Germinal center (tissue), 1 donor: ENCODE measurements at regions not wholly inside any gene's neighbourhood (a gene's known extent, or its start where the extent isn't known, plus 50 kb on each side); places are given as distances from the start of the nearest gene placed in this dataset.
"Not testable (repeated sequence)": the region's sequence is repeated elsewhere in the genome, so short reads cannot be mapped to it uniquely, and the experiment has no call there.

Experiments
- DNase-seq: peaks from one replicate; pipeline ENCODE4 v3.0.0; 2012; ENCODE audit warnings: mixed read lengths, low spot score

- no peak for DNase-seq
These were observed 111.0 kb upstream of the ADTRP start for GRCh38 chr6:11889572-11889971.

GRCh38 chr6:11888727-11889126 lies 110.1 kb upstream of the ADTRP start:
- no peak for DNase-seq

- DNase-seq: no peak
These were observed 106.6 kb upstream of the ADTRP start for GRCh38 chr6:11885159-11885558.

GRCh38 chr6:11883471-11883870 lies 104.9 kb upstream of the ADTRP start:
- not testable (repeated sequence) for DNase-seq

- DNase-seq: not testable (repeated sequence)
These were observed 101.6 kb upstream of the ADTRP start for GRCh38 chr6:11880156-11880555.

DNA sequence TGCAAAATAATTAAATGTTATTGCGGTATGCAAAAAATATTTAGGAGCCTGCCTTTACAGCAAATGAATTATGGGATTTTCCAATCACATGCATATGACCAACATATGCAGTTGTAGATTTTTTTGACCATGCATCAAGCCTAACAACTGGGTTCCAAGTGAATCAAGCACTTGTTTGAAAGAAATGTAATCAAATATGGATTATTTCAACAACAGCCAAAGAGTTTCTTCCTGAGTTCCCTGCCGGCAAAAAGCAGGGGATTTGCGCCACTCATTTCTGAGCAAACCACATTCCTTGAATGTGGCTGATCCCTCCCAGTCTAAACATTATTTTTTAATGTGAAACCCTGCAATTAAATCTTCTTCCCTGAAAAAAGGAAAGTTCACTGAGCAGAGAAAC lies 100.1 kb upstream of the ADTRP start:
- DNase-seq: no peak

GRCh38 chr6:11878029-11878428 lies 99.4 kb upstream of the ADTRP start:
- no peak for DNase-seq

GRCh38 chr6:11876934-11877433 lies 98.4 kb upstream of the ADTRP start:
- DNase-seq: peak; percentile 5

- no peak for DNase-seq
These were observed 96.9 kb upstream of the ADTRP start for GRCh38 chr6:11875325-11876109.

- DNase-seq: no peak
These were observed 91.2 kb upstream of the ADTRP start for GRCh38 chr6:11869672-11870340.

GRCh38 chr6:11868392-11868791 lies 89.8 kb upstream of the ADTRP start:
- no peak for DNase-seq

DNA sequence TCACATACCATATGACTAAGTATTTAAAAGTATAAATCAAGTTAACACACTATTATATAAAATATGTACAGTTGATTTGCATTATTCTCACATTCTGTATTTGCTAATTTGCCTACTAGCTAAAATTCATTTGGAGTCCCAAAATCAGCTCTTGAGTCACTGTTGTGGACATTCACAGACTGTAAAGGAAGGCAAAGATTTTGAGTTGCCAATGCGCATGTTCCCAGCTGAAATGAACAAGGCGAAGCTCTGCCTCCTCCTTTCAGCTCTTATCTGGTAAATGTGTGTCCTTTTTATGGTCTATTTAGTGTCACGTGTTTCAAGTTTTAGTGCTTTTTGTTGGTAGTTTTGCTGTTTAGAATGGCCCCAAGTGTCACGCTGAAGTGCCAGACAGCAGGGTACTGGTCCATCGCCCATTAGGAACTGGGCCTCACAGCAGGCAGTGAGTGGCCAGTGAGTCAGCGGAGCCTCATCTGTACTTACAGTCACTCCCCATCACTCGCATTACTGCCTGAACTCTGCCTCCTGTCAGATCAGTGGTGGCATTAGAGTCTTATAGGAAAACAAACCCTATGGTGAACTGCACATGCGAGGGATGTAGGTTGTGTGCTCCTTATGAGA lies 87.2 kb upstream of the ADTRP start:
- DNase-seq: no peak

DNA sequence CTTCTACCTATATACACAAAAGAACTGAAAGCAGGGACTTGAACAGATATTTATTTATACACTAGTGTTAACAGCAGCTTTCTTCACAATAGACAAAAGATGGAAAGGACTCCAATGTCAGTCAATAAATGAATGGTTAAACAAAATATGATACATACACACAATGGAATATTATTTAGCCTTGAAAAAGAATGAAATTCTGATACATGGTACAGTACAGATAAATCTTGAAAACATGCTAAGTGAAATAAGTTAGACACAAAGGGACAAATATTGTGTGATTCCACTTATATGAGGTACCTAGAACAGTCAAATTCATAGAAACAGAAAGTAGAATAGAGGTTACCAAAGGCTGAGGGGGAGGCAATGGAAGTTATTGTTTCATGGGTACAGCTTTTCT lies 79.8 kb upstream of the ADTRP start:
- no peak for DNase-seq

DNA sequence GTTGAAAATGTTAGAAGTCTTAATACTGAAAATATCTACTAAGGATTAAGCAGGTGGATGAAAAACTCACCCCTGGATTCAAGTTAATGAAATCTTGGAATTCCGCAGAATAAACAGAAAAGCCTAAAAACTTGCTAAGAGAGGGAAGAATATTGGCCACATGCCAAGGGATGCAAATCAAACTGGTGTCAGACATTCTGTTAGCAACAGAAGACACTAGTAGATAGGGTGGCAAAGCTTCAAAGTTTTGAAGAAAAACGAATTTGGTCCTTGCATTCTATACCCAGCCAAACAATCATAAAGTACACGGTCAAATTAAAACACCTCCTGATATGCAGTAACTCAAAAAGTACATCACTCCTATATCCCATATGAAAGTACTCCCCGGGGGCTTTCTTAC lies 77.1 kb upstream of the ADTRP start:
- no peak for DNase-seq

DNA sequence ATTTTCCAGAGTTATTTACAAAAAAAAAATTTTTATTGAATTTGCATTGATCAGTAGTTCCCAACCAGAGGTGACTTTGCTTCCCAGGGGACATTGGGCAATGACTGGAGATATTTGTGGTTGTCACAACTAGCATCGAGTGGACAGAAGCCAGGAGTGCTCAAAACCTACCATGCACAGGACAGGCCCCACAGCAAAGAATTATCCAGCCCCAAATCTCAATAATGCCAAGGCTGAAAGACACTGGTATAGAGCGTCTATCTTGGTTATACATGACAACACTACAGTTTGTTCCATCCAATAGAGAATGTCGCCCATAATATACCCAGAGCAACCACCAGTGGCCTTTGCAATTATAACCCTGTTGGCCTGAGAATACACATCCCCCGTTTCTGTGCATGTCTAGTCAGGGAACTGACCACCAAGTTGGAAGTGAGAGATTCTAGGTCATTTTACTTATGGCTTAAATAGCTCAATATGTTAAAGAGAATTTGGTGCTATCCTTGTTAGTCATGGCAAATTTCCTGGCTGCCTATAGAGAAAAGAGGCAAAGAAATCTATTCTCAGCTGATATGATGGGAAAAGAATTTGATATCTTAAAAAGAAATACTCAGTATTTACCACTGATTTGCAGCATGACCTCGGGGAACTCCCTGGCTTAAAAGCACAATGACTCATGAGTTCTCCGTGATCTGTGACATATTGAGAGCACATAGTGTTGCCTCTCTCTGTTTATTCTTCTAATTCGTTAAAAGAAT lies 76.0 kb upstream of the ADTRP start:
- DNase-seq: no peak

GRCh38 chr6:11853678-11854407 lies 75.2 kb upstream of the ADTRP start:
- no peak for DNase-seq

GRCh38 chr6:11852061-11852651 lies 73.6 kb upstream of the ADTRP start:
- DNase-seq: no peak

DNA sequence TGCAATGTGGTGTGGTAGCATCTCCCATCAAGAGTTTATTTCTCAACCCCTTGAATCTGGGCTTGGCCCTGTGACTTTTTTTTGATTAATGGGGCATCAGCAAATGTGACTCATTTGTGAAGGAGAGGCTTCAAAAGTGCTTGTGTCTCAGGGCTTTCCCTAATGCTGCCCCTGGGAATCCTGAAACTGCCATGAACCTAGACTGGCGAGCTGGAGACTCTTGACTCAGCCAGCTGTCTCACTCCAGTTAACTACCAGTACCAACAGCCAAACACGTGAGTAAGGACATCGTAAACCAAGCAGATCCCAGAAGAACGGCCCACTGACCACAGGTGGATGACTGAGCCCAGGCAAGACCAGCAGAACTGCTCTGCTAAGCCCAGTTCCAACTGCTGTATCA lies 72.8 kb upstream of the ADTRP start:
- no peak for DNase-seq

DNA sequence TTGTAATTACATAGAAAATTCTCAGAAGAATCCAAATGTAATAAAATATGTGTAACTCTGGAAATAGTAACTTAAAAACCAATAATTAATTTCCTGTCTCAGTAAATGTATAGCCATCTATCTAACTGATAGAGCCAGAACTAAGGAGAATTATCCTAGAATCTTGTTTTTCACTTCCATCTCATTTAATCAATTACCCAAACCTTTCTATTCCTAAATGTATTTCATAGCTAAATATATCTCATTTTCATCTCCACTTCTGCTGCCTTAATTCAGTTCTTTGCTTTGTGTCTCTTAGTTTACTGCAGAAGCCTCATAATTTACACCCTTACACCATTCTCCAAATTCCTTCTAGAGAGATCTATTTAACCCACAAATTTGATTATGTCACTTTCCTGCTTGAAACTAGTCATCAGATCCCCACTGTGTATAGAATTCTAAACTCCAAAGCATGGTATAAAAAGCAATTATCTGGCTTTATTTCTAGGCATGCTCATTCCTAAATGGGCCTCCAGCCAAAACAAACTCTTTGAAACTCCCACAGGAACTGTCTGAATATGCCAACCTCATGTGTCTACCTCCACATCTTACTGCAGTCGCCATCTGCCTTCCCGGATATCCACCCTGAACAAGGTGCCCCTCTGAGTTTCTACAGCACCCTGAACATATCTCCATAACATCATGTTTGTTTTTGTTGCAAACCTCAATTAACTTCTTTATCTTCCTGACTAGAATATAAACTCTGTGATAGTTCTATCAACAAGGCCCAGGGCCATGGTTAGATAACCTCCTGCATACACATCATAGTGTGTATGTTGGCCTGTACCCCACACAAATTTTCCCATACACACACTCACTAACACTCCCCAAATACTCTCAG lies 70.5 kb upstream of the ADTRP start:
- no peak for DNase-seq

DNA sequence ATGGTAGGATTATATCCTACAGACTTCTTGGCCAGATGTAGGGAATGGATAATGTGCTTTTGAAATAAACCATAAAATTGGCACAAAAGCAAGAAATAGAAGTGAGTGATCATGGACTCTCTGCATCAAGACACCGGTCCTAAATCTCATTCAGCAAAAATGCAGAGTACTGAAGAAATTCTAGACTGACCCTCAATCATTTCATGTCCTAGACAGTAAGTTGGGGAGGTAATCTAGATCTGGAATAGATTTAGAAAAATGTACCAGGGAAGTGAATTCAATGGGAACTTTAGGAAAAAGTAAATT lies 69.7 kb upstream of the ADTRP start:
- no peak for DNase-seq
